K562 (cell line): ENCODE measurements at regions not wholly inside any gene's neighbourhood (a gene's known extent, or its start where the extent isn't known, plus 50 kb on each side); places are given as distances from the start of the nearest gene placed in this dataset.

Experiments
- ATAC-seq: fragments of 200-7000 bp; cut with Tn5 transposase; 3 replicates; pipeline ENCODE4 v1.9.1; 2020; ENCODE audit warnings: moderate library complexity
- BruUV-seq: library from RNA; stranded (reverse); fragments of 400-500 nt; replicated peaks from 2 replicates; lab custom pipeline; 2021; lab: Mats Ljungman, UMichigan
- CTCF ChIA-PET: fragments of 300-600 bp; formaldehyde crosslinking; extraction: SDS; loops from one replicate; lab custom pipeline; 2021; ENCODE audit warnings: low intra/inter-chr PET ratio; lab: Yijun Ruan, JAX
- POLR2A ChIA-PET: fragments of 300-600, 350-650 bp; sonication (Branson Sonifier 250); formaldehyde crosslinking; extraction: SDS; loops from one replicate; lab custom pipeline; 2021; ENCODE audit warnings: antibody characterized with exemption, inconsistent platforms; lab: Yijun Ruan, JAX
- DNase-seq, 4 experiments: peaks; one replicate each; pipeline versions ENCODE4 v3.0.0 to v3.0.0-alpha.2; 2011 to 2018; ENCODE audit warnings: low spot score in 3 of 4, mixed read lengths in 3 of 4; ENCODE audit errors: extremely low read depth in 1 of 4
- FAIRE-seq: peaks from 2 replicates; lab custom pipeline; 2011; peaks lifted over from hg19 to GRCh38; lab: Jason Lieb, UNC
- H2AFZ ChIP-seq: 2 replicates; pipeline ENCODE4 v1.6.0; 2011; ENCODE audit warnings: low read depth, low read length, control low read depth, inconsistent platforms
- H3K27ac ChIP-seq: fragments of 200-600 bp; 3 replicates; pipeline ENCODE4 v1.8.0; 2011; ENCODE audit warnings: low read depth, mild to moderate bottlenecking, control low read depth, inconsistent platforms, low read length, moderate library complexity, mixed read lengths; ENCODE audit errors: extremely low read depth
- H3K27me3 ChIP-seq, 2 experiments: fragments of 300-600 bp in 1 of 2; 2 replicates in 1 of 2; 3 replicates in 1 of 2; pipeline versions ENCODE4 v1.6.0 to v1.8.0; 2011; ENCODE audit warnings: inconsistent platforms in 2 of 2, low read length in 2 of 2, mild to moderate bottlenecking in 1 of 2, mixed read lengths in 1 of 2, moderate library complexity in 1 of 2; ENCODE audit not compliant: control insufficient read depth in 2 of 2, insufficient read depth in 2 of 2
- H3K36me3 ChIP-seq: fragments of 300-600 bp; 3 replicates; pipeline ENCODE4 v1.8.0; 2011; ENCODE audit warnings: mild to moderate bottlenecking, low read length, inconsistent platforms; ENCODE audit not compliant: control insufficient read depth, insufficient read depth
- H3K4me1 ChIP-seq, 2 experiments: fragments of 200-600 bp in 1 of 2; replicated peaks in 1 of 2; 2 replicates in 1 of 2; 3 replicates in 1 of 2; pipeline versions ENCODE4 v1.5.1 to v1.8.0; 2011; ENCODE audit warnings: inconsistent platforms in 2 of 2, low read length in 2 of 2, mild to moderate bottlenecking in 1 of 2, mixed read lengths in 1 of 2, moderate library complexity in 1 of 2; ENCODE audit not compliant: control insufficient read depth in 2 of 2, insufficient read depth in 2 of 2
- H3K4me2 ChIP-seq: 2 replicates; pipeline ENCODE4 v1.6.1; 2011; ENCODE audit warnings: low read length, control low read depth, inconsistent platforms, mixed read lengths; ENCODE audit not compliant: insufficient read depth
- H3K4me3 ChIP-seq: fragments of 200-600 bp; sonication (generic), shearing (Covaris generic); 2 replicates; pipeline ENCODE4 v1.5.1; 2016; ENCODE audit warnings: control low read depth, inconsistent platforms
- H3K79me2 ChIP-seq: fragments of 200-600 bp; 3 replicates; pipeline ENCODE4 v1.8.0; 2011; ENCODE audit warnings: low read length, inconsistent platforms; ENCODE audit not compliant: control insufficient read depth, insufficient read depth
- H3K9ac ChIP-seq, 2 experiments: 2 replicates each; pipeline versions ENCODE4 v1.6.0 to v1.6.1; 2011; ENCODE audit warnings: low read depth in 2 of 2, low read length in 2 of 2, control low read depth in 1 of 2, inconsistent platforms in 1 of 2, mild to moderate bottlenecking in 1 of 2, mixed read lengths in 1 of 2; ENCODE audit not compliant: insufficient read depth in 1 of 2
- H3K9me1 ChIP-seq: one replicate; pipeline ENCODE4 v1.6.0; 2011; ENCODE audit warnings: inconsistent platforms, mild to moderate bottlenecking, low read length, moderate library complexity; ENCODE audit not compliant: control insufficient read depth, insufficient read depth
- H3K9me3 ChIP-seq: replicated peaks from 2 replicates; pipeline ENCODE4 v1.5.1; 2011; ENCODE audit warnings: low read depth, low read length, inconsistent platforms; ENCODE audit not compliant: control insufficient read depth, insufficient read depth
- H4K20me1 ChIP-seq: replicated peaks from 2 replicates; pipeline ENCODE4 v1.6.1; 2011; ENCODE audit warnings: low read length, inconsistent platforms, mixed read lengths; ENCODE audit not compliant: control insufficient read depth, insufficient read depth
- ARID2 ChIP-seq: fragments of 450-650 bp; IDR thresholded peaks from 2 replicates; pipeline ENCODE4 v1.6.1; 2017; ENCODE audit warnings: antibody characterized with exemption, mild to moderate bottlenecking
- BMI1 ChIP-seq: fragments of 150-350 bp; IDR thresholded peaks from 2 replicates; pipeline ENCODE4 v1.6.1; 2014; ENCODE audit warnings: low read length
- E2F3 ChIP-seq: fragments of 250-450 bp; sonication (Bioruptor Pico); IDR thresholded peaks from 2 replicates; pipeline ENCODE4 v1.4.0; 2020; ENCODE audit warnings: mild to moderate bottlenecking
- ETV5 ChIP-seq: sonication (generic); formaldehyde crosslinking; IDR thresholded peaks from 2 replicates; pipeline ENCODE4 v1.4.0; 2020; ENCODE audit warnings: low read depth, mild to moderate bottlenecking, missing genetic modification reagents
- KDM4B ChIP-seq, 2 experiments: fragments of 450-650 bp in 1 of 2; sonication (generic) in 1 of 2; IDR thresholded peaks; 2 replicates each; pipeline ENCODE4 v1.6.1; 2016 to 2017; ENCODE audit warnings: borderline replicate concordance in 2 of 2, antibody characterized with exemption in 1 of 2, low read depth in 1 of 2, mild to moderate bottlenecking in 1 of 2
- MLX ChIP-seq, 2 experiments: fragments of 450-650 bp in 1 of 2; sonication (generic) in 1 of 2; formaldehyde crosslinking; conservative IDR thresholded peaks; 2 replicates each; pipeline versions ENCODE4 v1.4.0 to v1.8.1; 2020 to 2022; ENCODE audit warnings: mild to moderate bottlenecking in 1 of 2, missing genetic modification reagents in 1 of 2
- MYNN ChIP-seq, 2 experiments: sonication (generic); formaldehyde crosslinking in 1 of 2; IDR thresholded peaks; 2 replicates each; pipeline versions ENCODE4 v1.5.0 to v1.6.1; 2016 to 2020; ENCODE audit warnings: antibody characterized with exemption in 1 of 2, missing genetic modification reagents in 1 of 2
- POU5F1 ChIP-seq: fragments of 150-350 bp; IDR thresholded peaks from 2 replicates; pipeline ENCODE4 v1.6.1; 2014; ENCODE audit warnings: borderline replicate concordance, low read length, low read depth, mild to moderate bottlenecking; ENCODE audit not compliant: partially characterized antibody
- RBM34 ChIP-seq: fragments of 200-400 bp; formaldehyde crosslinking; IDR thresholded peaks from 2 replicates; pipeline ENCODE4 v1.6.1; 2018; ENCODE audit warnings: low read length, borderline replicate concordance; ENCODE audit not compliant: insufficient read depth
- THRAP3 ChIP-seq: fragments of 450-650 bp; IDR thresholded peaks from 2 replicates; pipeline ENCODE4 v1.6.1; 2016; ENCODE audit warnings: mild to moderate bottlenecking, inconsistent platforms, borderline replicate concordance
- TRIM25 ChIP-seq: fragments of 450-650 bp; IDR thresholded peaks from 2 replicates; pipeline ENCODE4 v1.7.0; 2016; ENCODE audit warnings: borderline replicate concordance
- ZBTB1 ChIP-seq: sonication (generic); formaldehyde crosslinking; IDR thresholded peaks from 2 replicates; pipeline ENCODE4 v1.8.1; 2023; ENCODE audit warnings: missing genetic modification reagents, low read depth, mild to moderate bottlenecking, borderline replicate concordance
- ZNF124 ChIP-seq: sonication (generic); formaldehyde crosslinking; IDR thresholded peaks from 2 replicates; pipeline ENCODE4 v1.8.1; 2022; ENCODE audit warnings: missing genetic modification reagents
- ZNF280A ChIP-seq: fragments of 450-650 bp; IDR thresholded peaks from 2 replicates; pipeline ENCODE4 v1.6.1; 2018; ENCODE audit warnings: mild to moderate bottlenecking, low read depth; ENCODE audit not compliant: partially characterized antibody
- ZNF707 ChIP-seq: fragments of 250-450 bp; sonication (Bioruptor Pico); conservative IDR thresholded peaks from 2 replicates; pipeline ENCODE4 v1.8.0; 2022; ENCODE audit warnings: inconsistent platforms, mild to moderate bottlenecking, moderate library complexity
- WGBS: fragments of 100-300 bp; shearing (Covaris generic); methylation state at CpG from one replicate; pipeline ENCODE4 v1.1.6; 2016; ENCODE audit warnings: low coverage, mixed read lengths; ENCODE audit not compliant: insufficient coverage; ENCODE audit errors: missing lambda C conversion rate; 5-methylcytosine and 5-hydroxymethylcytosine counted together
- in situ Hi-C: fragments of 300-500 bp; cut with MboI; formaldehyde crosslinking; loops from 4 replicates; pipeline ENCODE4 v1.15.0; 2018; ENCODE audit warnings: inconsistent platforms, mixed read lengths
- intact Hi-C: fragments of 100-400 bp; cut with micrococcal nuclease; formaldehyde crosslinking; loops from 2 replicates; pipeline ENCODE4 v1.14.2; 2022

GRCh38 chr10:111600772-111601171, 523.9 kb downstream of the ADRA2A start:
- CTCF ChIA-PET = no interaction called here
- Histone ChIP-seq H3K4me3 (no peak overlapping the region), H3K4me2 (no peak overlapping the region), H2AFZ (no peak overlapping the region), H3K27me3 (no peaks in the 10 kb centered on the region), H4K20me1 (no peaks in the 10 kb centered on the region), H3K9ac (no peak overlapping the region), H3K9me1 (no peaks in the 10 kb centered on the region), H3K9me3 (no peaks in the 10 kb centered on the region), H3K27ac (no peak overlapping the region), H3K36me3 (no peaks in the 10 kb centered on the region), H3K4me1 (no peaks in the 10 kb centered on the region), H3K79me2 (no peaks in the 10 kb centered on the region)
- in situ Hi-C loops (no loop called here), intact Hi-C loops (no loop called here)
- FAIRE-seq (no peak), ATAC-seq (no peak), DNase-seq (no peak)
- POLR2A ChIA-PET = no interaction called here
- 0% methylated on average over 3 of the region's 3 CpGs for WGBS
- TF ChIP-seq TRIM25 (no peak), E2F3 (CRISPR knock-in tag) (no peak), THRAP3 (no peak), MLX (CRISPR knock-in tag; conservative IDR thresholded peaks at IDR 0.05) (no peak), POU5F1 (no peak), ARID2 (no peak), RBM34 (no peak), KDM4B (IDR thresholded peaks at IDR 0.05; ENCODE audit: borderline replicate concordance in 2 of 2, low read depth in 1 of 2) (no peak), BMI1 (no peak), MYNN (IDR thresholded peaks at IDR 0.05) (no peak), MYNN (CRISPR knock-in tag; IDR thresholded peaks at IDR 0.05) (no peak), ZNF707 (no peak), ZNF124 (CRISPR knock-in tag) (no peak), ZNF280A (no peak), ETV5 (CRISPR knock-in tag) (no peak), ZBTB1 (CRISPR knock-in tag) (no peak)
- BruUV-seq = no TSS peak
